GM12878 (cell line): ENCODE measurements at regions not wholly inside any gene's neighbourhood (a gene's known extent, or its start where the extent isn't known, plus 50 kb on each side); places are given as distances from the start of the nearest gene placed in this dataset.
A peak's percentile ranks its signal among the peaks of the same experiment; 100 is the strongest.

ENCODE experiments used
- ATAC-seq: fragments of 200-7000 bp; cut with Tn5 transposase; 3 replicates; pipeline ENCODE4 v1.9.1; 2020; ENCODE audit warnings: mild to moderate bottlenecking, moderate library complexity
- BruUV-seq: library from RNA; stranded (reverse); fragments of 400-500 nt; replicated peaks from 2 replicates; lab custom pipeline; 2021; lab: Mats Ljungman, UMichigan
- CTCF ChIA-PET: fragments of 300-600 bp; sonication (Branson Sonifier 250); formaldehyde crosslinking; extraction: SDS; loops from one replicate; lab custom pipeline; 2021; ENCODE audit warnings: inconsistent platforms; lab: Yijun Ruan, JAX
- POLR2A ChIA-PET: fragments of 350-600 bp; formaldehyde crosslinking; extraction: SDS; loops from one replicate; lab custom pipeline; 2021; ENCODE audit warnings: inconsistent platforms; lab: Charles Lee
- RAD21 ChIA-PET: fragments of 300-600 bp; sonication (Branson Sonifier 250); formaldehyde crosslinking; loops from one replicate; lab custom pipeline; 2023; ENCODE audit warnings: antibody characterized with exemption; ENCODE audit not compliant: unreplicated experiment; lab: Charles Lee
- SMC1A ChIA-PET: fragments of 300-600 bp; sonication (Branson Sonifier 250); formaldehyde crosslinking; loops from one replicate; lab custom pipeline; 2023; ENCODE audit not compliant: unreplicated experiment, uncharacterized antibody; lab: Charles Lee
- DNase-seq: peaks from one replicate; pipeline ENCODE4 v3.0.0-alpha.2; 2011; ENCODE audit warnings: low read depth, low spot score
- FAIRE-seq: peaks from 3 replicates; lab custom pipeline; 2011; peaks lifted over from hg19 to GRCh38; lab: Jason Lieb, UNC
- H2AFZ ChIP-seq: 2 replicates; pipeline ENCODE4 v1.6.0; 2011; ENCODE audit warnings: low read depth, low read length, control low read depth; ENCODE audit not compliant: control insufficient read depth
- H3K27ac ChIP-seq: 2 replicates; pipeline ENCODE4 v1.5.1; 2011; ENCODE audit warnings: control low read depth; ENCODE audit not compliant: control insufficient read depth, insufficient read depth
- H3K27me3 ChIP-seq, 2 experiments: replicated peaks in 1 of 2; 2 replicates each; pipeline versions ENCODE4 v1.6.0 to v1.6.1; 2011; ENCODE audit warnings: low read length in 1 of 2; ENCODE audit not compliant: control insufficient read depth in 2 of 2, insufficient read depth in 2 of 2
- H3K36me3 ChIP-seq, 2 experiments: 2 replicates each; pipeline ENCODE4 v1.5.1; 2011; ENCODE audit warnings: low read length in 1 of 2; ENCODE audit not compliant: control insufficient read depth in 2 of 2, insufficient read depth in 2 of 2
- H3K4me1 ChIP-seq: 2 replicates; pipeline ENCODE4 v1.6.1; 2011; ENCODE audit warnings: mild to moderate bottlenecking, low read length, moderate library complexity, mixed read lengths; ENCODE audit not compliant: control insufficient read depth, insufficient read depth
- H3K4me2 ChIP-seq: 2 replicates; pipeline ENCODE4 v1.6.0; 2011; ENCODE audit warnings: control low read depth; ENCODE audit not compliant: control insufficient read depth, insufficient read depth
- H3K4me3 ChIP-seq: fragments of 200-600 bp; sonication (generic); 2 replicates; pipeline ENCODE4 v1.5.1; 2016
- H3K79me2 ChIP-seq: 2 replicates; pipeline ENCODE4 v1.6.0; 2011; ENCODE audit warnings: low read length; ENCODE audit not compliant: control insufficient read depth, insufficient read depth
- H3K9ac ChIP-seq: 2 replicates; pipeline ENCODE4 v1.8.0; 2011; ENCODE audit warnings: low read length, control low read depth, mixed read lengths; ENCODE audit not compliant: control insufficient read depth, insufficient read depth
- H3K9me3 ChIP-seq: replicated peaks from 3 replicates; pipeline ENCODE4 v1.5.1; 2011; ENCODE audit warnings: mild to moderate bottlenecking, low read length; ENCODE audit not compliant: control insufficient read depth, insufficient read depth
- H4K20me1 ChIP-seq: 2 replicates; pipeline ENCODE4 v1.6.0; 2011; ENCODE audit not compliant: control insufficient read depth, insufficient read depth
- EZH2 ChIP-seq: IDR thresholded peaks from 2 replicates; pipeline ENCODE4 v1.6.1; 2012; ENCODE audit warnings: low read depth, mild to moderate bottlenecking, control low read depth, inconsistent platforms, low read length, borderline replicate concordance; ENCODE audit not compliant: control insufficient read depth
- SPI1 ChIP-seq: IDR thresholded peaks from 2 replicates; pipeline ENCODE4 v1.6.1; 2011; ENCODE audit warnings: low read depth, mild to moderate bottlenecking, low read length, moderate library complexity, borderline replicate concordance; ENCODE audit not compliant: insufficient read depth
- WGBS: methylation state at CpG from one replicate; pipeline ENCODE4 v1.1.6; 2016; ENCODE audit warnings: low lambda C conversion rate; ENCODE audit not compliant: insufficient replicate concordance, insufficient coverage; ENCODE audit errors: missing lambda C conversion rate; 5-methylcytosine and 5-hydroxymethylcytosine counted together
- in situ Hi-C: fragments of 300-500 bp; cut with MboI; formaldehyde crosslinking; loops from 9 replicates; pipeline ENCODE4 v1.14.3; 2018; ENCODE audit warnings: mixed read lengths
- intact Hi-C: fragments of 100-400 bp; cut with micrococcal nuclease; formaldehyde crosslinking; loops from one replicate; pipeline ENCODE4 v1.14.2; 2022; ENCODE audit not compliant: unreplicated experiment
- TF ChIP-seq, protein P1 (sequence below): IDR thresholded peaks from 2 replicates; pipeline ENCODE4 v1.6.1; 2011; ENCODE audit warnings: mild to moderate bottlenecking, low read depth, low read length, moderate library complexity; ENCODE audit not compliant: insufficient replicate concordance
- TF ChIP-seq, protein P2 (sequence below): IDR thresholded peaks from 2 replicates; pipeline ENCODE4 v1.6.1; 2012; ENCODE audit warnings: low read length, inconsistent platforms

DNA sequence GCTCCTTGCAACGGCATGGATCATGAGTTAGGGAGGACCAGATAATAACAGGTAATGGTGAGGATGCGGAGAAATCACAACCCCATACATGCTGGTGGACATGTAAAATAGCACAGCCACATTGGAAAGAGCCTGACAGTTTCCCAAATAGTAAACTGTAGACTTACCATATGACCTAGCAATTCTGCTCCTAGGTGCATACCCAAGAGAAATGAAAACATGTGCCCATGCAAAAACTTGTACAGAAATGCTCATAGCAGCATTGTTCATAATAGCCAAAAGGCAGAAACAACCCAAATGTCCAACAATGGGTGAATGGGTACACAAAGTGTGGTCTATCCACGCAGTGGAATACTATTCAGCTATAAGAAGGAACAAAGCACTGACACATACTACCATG, 97.5 kb upstream of the VRK1 start:
- no peaks in the 10 kb centered on the region for H4K20me1 ChIP-seq
- in situ Hi-C loops, result no loop called here
- ChIA-PET POLR2A (interaction anchor here (0.5 kb wide), 1 partner anchor 1020 kb away, joined by 4 read pairs; no protein-coding TSS in a partner anchor), RAD21 (interaction anchor here (0.6 to 3.0 kb wide), 7 partner anchors 13 to 153 kb away, joined by 3 to 19 read pairs (median 3); no protein-coding TSS in a partner anchor), CTCF (interaction anchor here (1.0 to 4.0 kb wide), 6 partner anchors 11 to 154 kb away, joined by 3 to 38 read pairs (median 4); no protein-coding TSS in a partner anchor), SMC1A (interaction anchor here (1.0 to 2.5 kb wide), 7 partner anchors 14 to 153 kb away, joined by 3 to 8 read pairs (median 4); no protein-coding TSS in a partner anchor)
- H3K9me3 ChIP-seq, result no peaks in the 10 kb centered on the region
- no peaks in the 10 kb centered on the region for H3K79me2 ChIP-seq
- H2AFZ ChIP-seq, result no peak overlapping the region
- no peaks in the 10 kb centered on the region for H3K36me3 ChIP-seq
- TF ChIP-seq EZH2 (no peak), SPI1 (no peak)
- TF ChIP-seq, protein P1, sequence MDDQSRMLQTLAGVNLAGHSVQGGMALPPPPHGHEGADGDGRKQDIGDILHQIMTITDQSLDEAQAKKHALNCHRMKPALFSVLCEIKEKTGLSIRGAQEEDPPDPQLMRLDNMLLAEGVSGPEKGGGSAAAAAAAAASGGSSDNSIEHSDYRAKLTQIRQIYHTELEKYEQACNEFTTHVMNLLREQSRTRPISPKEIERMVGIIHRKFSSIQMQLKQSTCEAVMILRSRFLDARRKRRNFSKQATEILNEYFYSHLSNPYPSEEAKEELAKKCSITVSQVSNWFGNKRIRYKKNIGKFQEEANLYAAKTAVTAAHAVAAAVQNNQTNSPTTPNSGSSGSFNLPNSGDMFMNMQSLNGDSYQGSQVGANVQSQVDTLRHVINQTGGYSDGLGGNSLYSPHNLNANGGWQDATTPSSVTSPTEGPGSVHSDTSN, result no peak
- TF ChIP-seq, protein P2, sequence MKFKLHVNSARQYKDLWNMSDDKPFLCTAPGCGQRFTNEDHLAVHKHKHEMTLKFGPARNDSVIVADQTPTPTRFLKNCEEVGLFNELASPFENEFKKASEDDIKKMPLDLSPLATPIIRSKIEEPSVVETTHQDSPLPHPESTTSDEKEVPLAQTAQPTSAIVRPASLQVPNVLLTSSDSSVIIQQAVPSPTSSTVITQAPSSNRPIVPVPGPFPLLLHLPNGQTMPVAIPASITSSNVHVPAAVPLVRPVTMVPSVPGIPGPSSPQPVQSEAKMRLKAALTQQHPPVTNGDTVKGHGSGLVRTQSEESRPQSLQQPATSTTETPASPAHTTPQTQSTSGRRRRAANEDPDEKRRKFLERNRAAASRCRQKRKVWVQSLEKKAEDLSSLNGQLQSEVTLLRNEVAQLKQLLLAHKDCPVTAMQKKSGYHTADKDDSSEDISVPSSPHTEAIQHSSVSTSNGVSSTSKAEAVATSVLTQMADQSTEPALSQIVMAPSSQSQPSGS, result no peak
- ATAC-seq (no peak), DNase-seq (no peak), FAIRE-seq (no peak)
- intact Hi-C loops, result loop anchor here (5.0 kb wide), 1 partner anchor 227 kb away; no protein-coding TSS in a partner anchor
- no peak overlapping the region for H3K4me3 ChIP-seq
- H3K4me2 ChIP-seq, result peak overlapping the region; percentile 3; the same call in 1 of the 2 replicates
- H3K27ac ChIP-seq, result 0 out of 2 replicates have a peak overlapping the region, but pooled peaks have one; percentile 3
- H3K4me1 ChIP-seq, result peaks cover 15% of the 10 kb centered on the region
- BruUV-seq, result no TSS peak
- no peak overlapping the region for H3K9ac ChIP-seq
- no peaks in the 10 kb centered on the region for H3K27me3 ChIP-seq
- WGBS, result 100% methylated on average over 3 of the region's 3 CpGs
